Upper lobe of right lung (tissue), 1 donor: ENCODE measurements at regions not wholly inside any gene's neighbourhood (a gene's known extent, or its start where the extent isn't known, plus 50 kb on each side); places are given as distances from the start of the nearest gene placed in this dataset.

ENCODE experiments used
- ATAC-seq: fragments of 200-7000 bp; cut with Tn5 transposase; one replicate; pipeline ENCODE4 v1.9.1; 2020; ENCODE audit warnings: mild to moderate bottlenecking, moderate library complexity
- DNase-seq: peaks from one replicate; pipeline ENCODE4 v3.0.0-alpha.2; 2020
- H3K27ac ChIP-seq: fragments of 200-600 bp; one replicate; pipeline ENCODE4 v1.8.0; 2022
- H3K27me3 ChIP-seq: fragments of 200-600 bp; one replicate; pipeline ENCODE4 v1.8.0; 2022; ENCODE audit warnings: mild to moderate bottlenecking
- H3K36me3 ChIP-seq: fragments of 200-600 bp; one replicate; pipeline ENCODE4 v1.8.0; 2022
- H3K4me1 ChIP-seq: fragments of 200-600 bp; one replicate; pipeline ENCODE4 v1.8.0; 2022
- H3K4me3 ChIP-seq: fragments of 200-600 bp; one replicate; pipeline ENCODE4 v1.8.0; 2022; ENCODE audit warnings: mild to moderate bottlenecking
- H3K9me3 ChIP-seq: fragments of 200-600 bp; one replicate; pipeline ENCODE4 v1.8.0; 2022
- CTCF ChIP-seq: fragments of 200-600 bp; IDR thresholded peaks from one replicate; pipeline ENCODE4 v1.8.0; 2022; ENCODE audit warnings: antibody characterized with exemption
- intact Hi-C: fragments of 100-400 bp; cut with DNase I; formaldehyde crosslinking; loops from one replicate; pipeline ENCODE4 v1.11.0; 2022
- donor health status: DM: no; HTN: yes; CAD: no; lungs with severe emphysema.

DNA sequence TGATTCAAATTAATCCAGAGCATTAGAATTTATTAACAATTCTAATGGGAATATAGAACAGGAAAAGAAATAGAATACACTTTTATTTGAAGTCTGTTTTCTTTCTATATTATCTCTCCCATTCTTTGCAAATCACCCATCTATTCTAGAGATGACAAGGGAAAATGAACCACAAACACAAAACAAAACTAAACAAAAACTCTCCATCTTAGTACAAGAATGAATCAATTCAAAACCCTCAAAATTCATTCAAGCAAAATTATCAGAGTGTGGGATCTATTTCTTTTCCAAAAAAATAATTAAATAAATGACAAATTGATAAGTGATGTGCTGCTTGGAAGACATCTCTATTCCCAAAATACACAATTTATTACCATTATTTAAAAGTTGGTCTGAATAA is 400.1 kb upstream of the NWD2 start:
- Histone ChIP-seq H3K9me3 (no peaks in the 10 kb centered on the region), H3K27ac (no peak overlapping the region), H3K36me3 (no peaks in the 10 kb centered on the region), H3K27me3 (no peaks in the 10 kb centered on the region), H3K4me1 (no peaks in the 10 kb centered on the region), H3K4me3 (no peak overlapping the region)
- intact Hi-C loops: no loop called here
- TF ChIP-seq CTCF: no peak
- ATAC-seq: no peak
- no peak for DNase-seq

GRCh38 chr4:36852856-36853255 is 391.7 kb upstream of the NWD2 start:
- intact Hi-C loops: no loop called here
- no peak overlapping the region for H3K4me3 ChIP-seq
- no peaks in the 10 kb centered on the region for H3K27me3 ChIP-seq
- no peaks in the 10 kb centered on the region for H3K9me3 ChIP-seq
- DNase-seq (no peak), ATAC-seq (no peak)
- no peak overlapping the region for H3K27ac ChIP-seq
- H3K36me3 ChIP-seq: no peaks in the 10 kb centered on the region
- H3K4me1 ChIP-seq: no peaks in the 10 kb centered on the region
- TF ChIP-seq CTCF: no peak

DNA sequence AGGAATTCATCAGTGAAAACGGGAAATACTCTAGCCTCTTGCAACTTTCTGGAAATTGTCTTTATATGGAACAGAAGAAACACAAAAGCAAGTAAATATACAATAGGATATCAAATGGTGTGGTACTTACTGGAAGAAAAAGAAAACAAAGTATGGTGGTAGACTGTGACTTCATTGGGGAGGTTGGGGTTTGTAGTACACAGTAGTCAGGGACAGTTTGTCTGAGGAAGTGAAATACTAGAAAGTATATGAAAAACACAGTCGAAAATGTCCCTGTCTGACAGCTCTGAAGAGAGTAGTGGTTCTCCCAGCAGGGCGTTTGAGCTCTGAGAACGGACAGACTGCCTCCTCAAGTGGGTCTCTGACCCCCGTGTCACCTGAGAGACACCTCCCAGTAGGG is 390.0 kb upstream of the NWD2 start:
- Histone ChIP-seq H3K36me3 (no peaks in the 10 kb centered on the region), H3K27ac (no peak overlapping the region), H3K4me1 (no peaks in the 10 kb centered on the region), H3K27me3 (no peaks in the 10 kb centered on the region), H3K9me3 (no peaks in the 10 kb centered on the region), H3K4me3 (no peak overlapping the region)
- no peak for TF ChIP-seq CTCF
- DNase-seq: no peak
- no peak for ATAC-seq
- intact Hi-C loops: no loop called here

DNA sequence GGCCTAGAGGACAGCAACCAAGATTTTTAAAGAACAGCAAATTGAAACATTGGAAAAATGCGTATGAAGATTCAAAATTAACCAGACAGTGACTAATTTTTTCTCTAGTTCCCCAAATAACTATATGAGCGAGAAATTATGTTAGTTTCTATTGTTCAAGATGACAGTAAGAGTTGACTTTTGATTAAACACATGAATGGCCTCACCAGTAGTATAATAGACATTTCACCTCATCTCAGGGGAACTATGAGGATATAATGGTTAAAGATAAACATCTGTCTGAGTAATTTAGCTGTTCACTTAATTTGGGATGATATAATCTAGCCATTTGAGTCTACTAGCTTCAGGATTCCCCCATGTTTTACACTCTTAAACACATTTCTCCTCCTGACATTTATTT is 380.9 kb upstream of the NWD2 start:
- no peak for DNase-seq
- no peak overlapping the region for H3K4me3 ChIP-seq
- intact Hi-C loops: no loop called here

GRCh38 chr4:36870121-36870520 is 374.4 kb upstream of the NWD2 start:
- no peaks in the 10 kb centered on the region for H3K9me3 ChIP-seq
- DNase-seq: no peak
- no peak for ATAC-seq
- H3K36me3 ChIP-seq: no peaks in the 10 kb centered on the region
- no peaks in the 10 kb centered on the region for H3K27me3 ChIP-seq
- no peak overlapping the region for H3K27ac ChIP-seq
- intact Hi-C loops: no loop called here
- H3K4me3 ChIP-seq: no peak overlapping the region
- no peak for TF ChIP-seq CTCF
- no peaks in the 10 kb centered on the region for H3K4me1 ChIP-seq

More for the DNA sequence above, 380.9 kb upstream of the NWD2 start:
- Histone ChIP-seq H3K36me3 (no peaks in the 10 kb centered on the region), H3K27me3 (no peaks in the 10 kb centered on the region), H3K4me1 (no peaks in the 10 kb centered on the region), H3K9me3 (no peaks in the 10 kb centered on the region), H3K27ac (no peak overlapping the region)
- no peak for ATAC-seq
- no peak for TF ChIP-seq CTCF

- no peak for DNase-seq
- no peak for ATAC-seq
- intact Hi-C loops: no loop called here
These were observed 371.9 kb upstream of the NWD2 start for GRCh38 chr4:36872679-36873078.

More at GRCh38 chr4:36872679-36873078, 371.9 kb upstream of the NWD2 start:
- no peak for TF ChIP-seq CTCF
- H3K36me3 ChIP-seq: no peaks in the 10 kb centered on the region
- no peak overlapping the region for H3K4me3 ChIP-seq
- no peaks in the 10 kb centered on the region for H3K9me3 ChIP-seq
- H3K27me3 ChIP-seq: no peaks in the 10 kb centered on the region
- H3K27ac ChIP-seq: no peak overlapping the region
- H3K4me1 ChIP-seq: no peaks in the 10 kb centered on the region
